SIG-M5 treated with dmso at 0.1 percent for 504 hours (cell line): ENCODE measurements at regions not wholly inside any gene's neighbourhood (a gene's known extent, or its start where the extent isn't known, plus 50 kb on each side); places are given as distances from the start of the nearest gene placed in this dataset.
"Not testable (repeated sequence)": the region's sequence is repeated elsewhere in the genome, so short reads cannot be mapped to it uniquely, and the experiment has no call there.

ENCODE experiments used
- DNase-seq: peaks from one replicate; lab custom pipeline; 2025; ENCODE audit not compliant: unreplicated experiment; lab: John Stamatoyannopoulos, UW

GRCh38 chr1:101409102-101409501, 172.3 kb downstream of the S1PR1 start:
- DNase-seq, result no peak

- no peak for DNase-seq
Observed at GRCh38 chr1:101410048-101410878, 173.4 kb downstream of the S1PR1 start.

DNA sequence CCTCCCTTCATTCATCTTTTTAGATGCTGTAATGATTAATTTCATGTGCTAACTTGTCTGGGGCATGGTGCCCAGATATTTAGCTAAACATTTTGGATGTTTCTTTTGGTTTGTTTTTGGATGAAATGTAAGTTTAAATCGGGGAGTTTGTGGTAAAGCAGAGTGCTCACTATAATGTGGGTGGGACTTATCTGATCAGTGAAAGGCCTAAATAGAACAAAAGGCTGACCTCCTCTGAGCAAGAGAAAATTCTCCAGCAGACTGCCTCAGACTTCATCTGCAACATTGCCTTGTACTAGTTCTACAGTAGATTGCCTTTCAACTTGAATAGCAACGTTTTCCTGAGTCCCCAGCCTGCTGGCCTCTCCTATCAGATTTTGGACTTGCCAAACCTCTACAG, 183.6 kb downstream of the S1PR1 start:
- no peak for DNase-seq

- DNase-seq, result not testable (repeated sequence)
Observed at GRCh38 chr1:101428083-101428482, 191.3 kb downstream of the S1PR1 start.

DNA sequence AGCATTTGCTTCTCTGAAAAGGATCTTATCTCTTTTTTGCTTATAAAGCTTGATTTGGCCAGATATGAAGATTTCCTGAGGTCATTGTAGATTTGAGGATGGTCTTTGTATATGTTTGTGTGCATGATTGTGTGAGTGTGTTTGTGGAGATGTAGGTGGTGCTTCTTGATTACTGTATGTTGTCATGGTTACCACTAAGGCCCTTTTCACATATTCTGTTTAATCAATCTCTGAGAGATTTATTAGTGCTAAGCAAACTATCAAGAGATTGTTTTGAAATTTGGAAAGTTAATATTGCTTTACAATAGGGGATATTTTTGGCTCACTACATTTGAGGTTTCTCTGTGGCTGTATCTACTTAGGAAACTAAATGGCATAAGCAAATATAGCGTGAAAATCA, 191.7 kb downstream of the S1PR1 start:
- no peak for DNase-seq

GRCh38 chr1:101431956-101432510, 195.2 kb downstream of the S1PR1 start:
- no peak for DNase-seq

DNA sequence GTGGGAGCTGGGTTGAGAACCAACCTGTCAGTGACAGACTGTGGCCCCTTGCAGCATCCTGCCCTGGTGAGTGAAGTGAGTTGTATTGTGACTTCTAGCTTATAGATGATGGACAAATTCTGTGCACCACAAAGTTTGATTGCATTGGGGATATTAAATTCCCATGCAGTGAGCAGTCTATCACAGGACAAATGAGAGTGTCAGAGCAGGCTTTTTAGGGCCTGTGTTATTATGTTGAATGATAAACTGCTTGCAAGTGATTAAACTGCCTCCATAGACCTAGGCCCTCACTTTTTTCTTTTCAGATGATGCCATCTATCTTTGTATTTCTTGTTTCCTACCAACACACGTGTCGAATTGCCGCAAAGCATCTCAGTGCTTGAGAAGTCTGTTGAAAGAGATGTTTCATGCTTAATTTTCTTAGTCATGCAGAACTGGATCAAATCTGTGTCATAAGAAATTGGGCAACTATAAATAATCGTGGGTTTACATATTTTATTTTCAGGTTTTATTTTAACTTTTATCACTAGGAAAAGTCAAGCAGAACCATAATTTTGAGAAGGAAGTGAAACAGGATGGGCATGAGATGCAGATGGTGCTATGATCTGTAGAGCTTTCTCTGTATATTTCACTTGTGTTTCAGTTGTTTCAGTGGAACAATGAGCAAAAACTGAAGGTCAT, 199.2 kb downstream of the S1PR1 start:
- no peak for DNase-seq

DNA sequence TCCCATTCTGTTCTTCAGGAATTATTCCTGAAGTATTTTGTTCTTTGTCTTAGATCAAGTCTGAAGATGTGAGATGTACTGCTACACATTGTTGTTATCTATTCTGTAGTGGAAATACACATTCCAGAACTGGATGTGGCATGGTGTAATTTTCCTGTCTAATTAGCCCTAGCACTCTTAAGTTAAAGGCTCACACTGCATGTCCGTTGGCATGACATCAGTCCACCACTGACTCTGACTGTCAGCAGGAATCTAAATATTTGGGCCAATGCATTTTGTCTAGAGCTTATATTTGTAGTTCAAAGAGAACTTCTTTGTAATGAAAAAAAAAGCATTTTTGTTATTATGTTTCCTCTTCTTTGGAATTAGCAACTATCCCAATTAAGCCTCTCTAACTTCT, 201.0 kb downstream of the S1PR1 start:
- DNase-seq, result no peak

DNA sequence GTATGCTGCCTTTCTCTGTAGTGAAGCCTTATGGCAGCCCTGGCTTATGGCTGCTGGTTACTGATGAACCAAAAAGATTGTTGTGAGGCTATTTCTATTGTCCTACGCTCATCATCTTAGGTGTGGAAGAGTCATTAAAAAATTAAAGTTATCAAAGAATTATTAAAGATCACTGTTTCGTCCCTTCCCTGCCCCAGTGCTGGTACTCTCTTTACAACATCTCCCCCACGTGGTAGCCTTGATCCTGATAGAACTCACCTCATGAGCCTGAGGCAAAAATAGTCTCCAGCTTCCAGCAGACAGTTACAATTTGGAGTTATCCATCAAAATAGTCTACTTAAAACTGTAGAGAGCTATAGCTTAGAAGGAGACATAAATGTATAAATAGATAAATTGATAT, 201.5 kb downstream of the S1PR1 start:
- no peak for DNase-seq

DNA sequence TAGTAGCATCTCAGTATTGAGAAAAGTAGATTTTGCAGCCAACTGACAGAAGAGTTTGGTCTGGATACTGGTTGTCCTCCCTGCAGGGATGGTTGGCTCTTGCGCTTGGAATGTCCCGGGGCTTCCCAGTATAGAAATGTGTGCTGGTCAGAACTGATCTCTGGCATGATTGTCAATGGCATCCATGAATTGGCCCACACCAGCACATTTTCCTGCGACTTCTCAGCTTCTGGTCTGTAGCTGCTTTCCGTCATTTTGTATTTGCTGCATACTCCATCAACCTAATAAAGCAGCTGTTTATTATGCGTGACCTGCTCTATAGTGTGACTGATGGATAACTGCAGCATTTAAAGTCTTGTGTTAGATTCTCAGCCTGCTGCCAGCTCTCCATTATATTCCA, 203.7 kb downstream of the S1PR1 start:
- no peak for DNase-seq

GRCh38 chr1:101444381-101444780, 207.6 kb downstream of the S1PR1 start:
- no peak for DNase-seq

DNA sequence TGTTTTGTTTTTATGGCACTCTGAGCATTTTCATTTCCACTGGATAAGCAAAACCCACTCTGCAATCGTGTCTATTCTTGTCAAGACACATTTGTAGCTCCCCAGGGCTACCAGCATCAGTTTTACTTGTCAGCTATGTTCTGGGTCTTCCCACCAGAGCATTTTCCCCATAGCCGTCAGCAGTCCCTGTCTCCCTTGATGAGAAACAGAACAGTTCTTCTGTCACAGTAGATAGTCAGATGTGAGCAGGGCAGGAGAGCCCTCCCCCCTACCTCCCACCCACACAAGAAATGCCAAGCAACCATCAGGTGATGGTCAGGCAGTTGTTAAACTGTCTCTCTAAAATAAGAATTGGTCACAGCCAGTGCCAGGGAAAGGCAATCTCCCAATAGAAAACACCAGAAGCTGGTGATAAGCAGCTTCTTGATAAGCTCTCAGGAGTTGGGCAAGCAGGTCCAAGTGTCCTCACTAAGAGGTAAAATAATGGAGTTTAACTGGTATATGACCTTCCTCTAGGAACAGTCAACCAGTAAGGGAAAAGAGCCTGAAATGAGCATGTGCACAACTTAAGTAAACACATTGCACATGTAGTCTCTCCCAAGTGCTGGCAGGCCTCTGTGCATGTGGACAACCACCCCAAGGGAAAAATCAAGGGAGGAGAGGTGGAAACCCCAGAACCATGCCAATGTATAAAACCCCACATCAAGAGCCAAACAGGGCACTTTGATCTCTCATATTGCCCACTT, 208.2 kb downstream of the S1PR1 start:
- DNase-seq, result no peak

- DNase-seq, result no peak
Observed at GRCh38 chr1:101448018-101448417, 211.2 kb downstream of the S1PR1 start.

- DNase-seq, result not testable (repeated sequence)
Observed at GRCh38 chr1:101450691-101451090, 213.9 kb downstream of the S1PR1 start.

GRCh38 chr1:101451888-101452287, 215.1 kb downstream of the S1PR1 start:
- no peak for DNase-seq

DNA sequence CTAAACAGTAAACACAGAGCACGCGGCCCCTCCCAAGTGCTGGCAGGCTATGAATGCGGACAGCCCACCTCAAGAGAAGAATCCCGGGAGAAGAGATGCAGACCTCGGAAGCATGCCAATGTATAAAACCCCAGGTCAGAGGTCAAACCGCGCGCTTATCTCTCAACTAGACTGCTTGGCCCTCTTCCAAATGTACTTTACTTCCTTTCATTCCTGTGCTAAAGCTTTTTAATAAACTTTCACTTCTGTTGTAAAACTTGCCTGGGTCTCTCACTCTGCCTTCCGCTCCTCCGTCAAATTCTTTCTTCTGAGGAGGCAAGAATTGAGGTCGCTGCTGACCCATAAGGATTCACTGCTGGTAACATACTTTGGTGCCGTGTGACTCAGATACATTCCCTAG, 216.0 kb downstream of the S1PR1 start:
- DNase-seq, result no peak

- no peak for DNase-seq
Observed at GRCh38 chr1:101453844-101454243, 217.0 kb downstream of the S1PR1 start.

GRCh38 chr1:101455166-101455565, 218.3 kb downstream of the S1PR1 start:
- DNase-seq, result no peak

GRCh38 chr1:101460739-101461138, 223.9 kb downstream of the S1PR1 start:
- DNase-seq, result no peak

- no peak for DNase-seq
Observed at GRCh38 chr1:101463195-101463594, 226.4 kb downstream of the S1PR1 start.

DNA sequence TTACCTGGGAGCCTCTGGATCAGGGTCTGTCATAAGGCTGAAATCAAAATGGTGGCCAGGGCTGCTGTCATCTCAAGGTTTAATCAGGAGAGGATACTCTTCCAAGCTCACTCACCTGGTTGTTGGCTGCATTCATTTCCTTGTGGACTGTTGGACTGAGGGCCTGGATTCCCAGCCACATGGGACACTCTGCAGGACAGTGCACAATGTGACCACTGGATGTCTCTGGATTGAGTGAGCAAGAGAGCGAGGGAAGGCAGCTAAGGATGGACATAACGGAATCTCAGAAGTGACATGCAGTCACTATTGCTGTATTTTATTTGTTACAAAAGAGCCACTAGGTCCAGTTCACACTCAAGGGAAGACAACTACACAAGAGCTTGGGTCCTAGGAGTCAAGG, 229.1 kb downstream of the S1PR1 start:
- DNase-seq, result no peak
